Sigmoid colon (tissue), 4 donors: ENCODE measurements at regions not wholly inside any gene's neighbourhood (a gene's known extent, or its start where the extent isn't known, plus 50 kb on each side); places are given as distances from the start of the nearest gene placed in this dataset.

Experiments used
- EP300 ChIP-seq, 4 donors: sonication (generic); formaldehyde crosslinking; IDR thresholded peaks; one replicate each; pipeline ENCODE4 v1.6.1; 2017; ENCODE audit warnings: antibody characterized with exemption in 4 of 4
- POLR2A ChIP-seq, 2 donors: fragments of 450-650 bp; IDR thresholded peaks; one replicate each; pipeline ENCODE4 v1.6.1; 2016; ENCODE audit warnings: antibody characterized with exemption in 2 of 2, mild to moderate bottlenecking in 2 of 2, moderate library complexity in 2 of 2
- POLR2AphosphoS5 ChIP-seq, 4 donors: sonication (generic); formaldehyde crosslinking; IDR thresholded peaks; one replicate each; pipeline ENCODE4 v1.6.1; 2017; ENCODE audit warnings: antibody characterized with exemption in 4 of 4
- TF ChIP-seq, protein P1 (sequence below), 4 experiments: fragments of 450-650 bp in 3 of 4; fragments of 200-600 bp in 1 of 4; IDR thresholded peaks; one replicate each; pipeline ENCODE4 v1.5.1; 2016 to 2019; ENCODE audit warnings: antibody characterized with exemption in 4 of 4, mild to moderate bottlenecking in 3 of 4, moderate library complexity in 2 of 4

DNA sequence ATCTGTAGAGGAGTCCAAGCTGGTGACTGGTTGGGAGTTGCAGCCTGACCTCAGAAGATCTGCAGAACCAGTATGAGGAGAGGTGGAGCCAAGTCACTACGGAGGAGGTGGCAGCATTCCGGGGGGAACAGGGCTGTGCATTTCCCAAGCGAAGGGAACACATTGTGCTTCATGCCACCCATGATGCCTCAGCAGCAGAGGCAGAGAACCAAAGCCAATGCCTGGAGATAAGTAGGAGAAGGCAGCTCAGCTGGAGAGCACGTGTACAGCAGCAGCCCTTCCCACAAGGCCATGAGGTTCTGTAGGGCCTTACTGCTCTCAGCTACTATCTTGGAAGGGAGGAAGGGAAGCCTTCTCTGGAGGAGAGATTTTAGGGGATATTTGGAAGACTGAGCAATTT is 67.2 kb upstream of the LRPPRC start:
- TF ChIP-seq EP300 (IDR thresholded peaks at IDR 0.05) = no peak
- TF ChIP-seq, protein P1, sequence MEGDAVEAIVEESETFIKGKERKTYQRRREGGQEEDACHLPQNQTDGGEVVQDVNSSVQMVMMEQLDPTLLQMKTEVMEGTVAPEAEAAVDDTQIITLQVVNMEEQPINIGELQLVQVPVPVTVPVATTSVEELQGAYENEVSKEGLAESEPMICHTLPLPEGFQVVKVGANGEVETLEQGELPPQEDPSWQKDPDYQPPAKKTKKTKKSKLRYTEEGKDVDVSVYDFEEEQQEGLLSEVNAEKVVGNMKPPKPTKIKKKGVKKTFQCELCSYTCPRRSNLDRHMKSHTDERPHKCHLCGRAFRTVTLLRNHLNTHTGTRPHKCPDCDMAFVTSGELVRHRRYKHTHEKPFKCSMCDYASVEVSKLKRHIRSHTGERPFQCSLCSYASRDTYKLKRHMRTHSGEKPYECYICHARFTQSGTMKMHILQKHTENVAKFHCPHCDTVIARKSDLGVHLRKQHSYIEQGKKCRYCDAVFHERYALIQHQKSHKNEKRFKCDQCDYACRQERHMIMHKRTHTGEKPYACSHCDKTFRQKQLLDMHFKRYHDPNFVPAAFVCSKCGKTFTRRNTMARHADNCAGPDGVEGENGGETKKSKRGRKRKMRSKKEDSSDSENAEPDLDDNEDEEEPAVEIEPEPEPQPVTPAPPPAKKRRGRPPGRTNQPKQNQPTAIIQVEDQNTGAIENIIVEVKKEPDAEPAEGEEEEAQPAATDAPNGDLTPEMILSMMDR (IDR thresholded peaks at IDR 0.05) = no peak
- TF ChIP-seq POLR2A (IDR thresholded peaks at IDR 0.05) = no peak
- no peak for TF ChIP-seq POLR2AphosphoS5 (IDR thresholded peaks at IDR 0.05)
